GM12878 (cell line): ENCODE measurements at regions not wholly inside any gene's neighbourhood (a gene's known extent, or its start where the extent isn't known, plus 50 kb on each side); places are given as distances from the start of the nearest gene placed in this dataset.

Experiments used
- ATAC-seq: fragments of 200-7000 bp; cut with Tn5 transposase; 3 replicates; pipeline ENCODE4 v1.9.1; 2020; ENCODE audit warnings: mild to moderate bottlenecking, moderate library complexity
- BruUV-seq: library from RNA; stranded (reverse); fragments of 400-500 nt; replicated peaks from 2 replicates; lab custom pipeline; 2021; lab: Mats Ljungman, UMichigan
- CTCF ChIA-PET: fragments of 300-600 bp; sonication (Branson Sonifier 250); formaldehyde crosslinking; extraction: SDS; loops from one replicate; lab custom pipeline; 2021; ENCODE audit warnings: inconsistent platforms; lab: Yijun Ruan, JAX
- POLR2A ChIA-PET: fragments of 350-600 bp; formaldehyde crosslinking; extraction: SDS; loops from one replicate; lab custom pipeline; 2021; ENCODE audit warnings: inconsistent platforms; lab: Charles Lee
- RAD21 ChIA-PET: fragments of 300-600 bp; sonication (Branson Sonifier 250); formaldehyde crosslinking; loops from one replicate; lab custom pipeline; 2023; ENCODE audit warnings: antibody characterized with exemption; ENCODE audit not compliant: unreplicated experiment; lab: Charles Lee
- SMC1A ChIA-PET: fragments of 300-600 bp; sonication (Branson Sonifier 250); formaldehyde crosslinking; loops from one replicate; lab custom pipeline; 2023; ENCODE audit not compliant: unreplicated experiment, uncharacterized antibody; lab: Charles Lee
- DNase-seq: peaks from one replicate; pipeline ENCODE4 v3.0.0-alpha.2; 2011; ENCODE audit warnings: low read depth, low spot score
- FAIRE-seq: peaks from 3 replicates; lab custom pipeline; 2011; peaks lifted over from hg19 to GRCh38; lab: Jason Lieb, UNC
- H2AFZ ChIP-seq: 2 replicates; pipeline ENCODE4 v1.6.0; 2011; ENCODE audit warnings: low read depth, low read length, control low read depth; ENCODE audit not compliant: control insufficient read depth
- H3K27ac ChIP-seq: 2 replicates; pipeline ENCODE4 v1.5.1; 2011; ENCODE audit warnings: control low read depth; ENCODE audit not compliant: control insufficient read depth, insufficient read depth
- H3K27me3 ChIP-seq, 2 experiments: replicated peaks in 1 of 2; 2 replicates each; pipeline versions ENCODE4 v1.6.0 to v1.6.1; 2011; ENCODE audit warnings: low read length in 1 of 2; ENCODE audit not compliant: control insufficient read depth in 2 of 2, insufficient read depth in 2 of 2
- H3K36me3 ChIP-seq, 2 experiments: 2 replicates each; pipeline ENCODE4 v1.5.1; 2011; ENCODE audit warnings: low read length in 1 of 2; ENCODE audit not compliant: control insufficient read depth in 2 of 2, insufficient read depth in 2 of 2
- H3K4me1 ChIP-seq: 2 replicates; pipeline ENCODE4 v1.6.1; 2011; ENCODE audit warnings: mild to moderate bottlenecking, low read length, moderate library complexity, mixed read lengths; ENCODE audit not compliant: control insufficient read depth, insufficient read depth
- H3K4me2 ChIP-seq: 2 replicates; pipeline ENCODE4 v1.6.0; 2011; ENCODE audit warnings: control low read depth; ENCODE audit not compliant: control insufficient read depth, insufficient read depth
- H3K4me3 ChIP-seq: fragments of 200-600 bp; sonication (generic); 2 replicates; pipeline ENCODE4 v1.5.1; 2016
- H3K79me2 ChIP-seq: 2 replicates; pipeline ENCODE4 v1.6.0; 2011; ENCODE audit warnings: low read length; ENCODE audit not compliant: control insufficient read depth, insufficient read depth
- H3K9ac ChIP-seq: 2 replicates; pipeline ENCODE4 v1.8.0; 2011; ENCODE audit warnings: low read length, control low read depth, mixed read lengths; ENCODE audit not compliant: control insufficient read depth, insufficient read depth
- H3K9me3 ChIP-seq: replicated peaks from 3 replicates; pipeline ENCODE4 v1.5.1; 2011; ENCODE audit warnings: mild to moderate bottlenecking, low read length; ENCODE audit not compliant: control insufficient read depth, insufficient read depth
- H4K20me1 ChIP-seq: 2 replicates; pipeline ENCODE4 v1.6.0; 2011; ENCODE audit not compliant: control insufficient read depth, insufficient read depth
- IKZF1 ChIP-seq: fragments of 450-650 bp; conservative IDR thresholded peaks from 2 replicates; pipeline ENCODE4 v1.6.1; 2017; ENCODE audit warnings: antibody characterized with exemption, mild to moderate bottlenecking
- MYB ChIP-seq: fragments of 150-350 bp; IDR thresholded peaks from 2 replicates; pipeline ENCODE4 v1.6.1; 2014; ENCODE audit warnings: mild to moderate bottlenecking, low read depth, low read length, borderline replicate concordance
- RCOR1 ChIP-seq: conservative IDR thresholded peaks from 2 replicates; pipeline ENCODE4 v1.6.1; 2012; ENCODE audit warnings: low read depth, low read length, improper control_type of control experiment
- RELA ChIP-seq: fragments of 450-650 bp; IDR thresholded peaks from 2 replicates; pipeline ENCODE4 v1.8.0; 2014; ENCODE audit warnings: borderline replicate concordance; ENCODE audit not compliant: partially characterized antibody
- SREBF1 ChIP-seq: IDR thresholded peaks from 2 replicates; pipeline ENCODE4 v1.6.1; 2012; ENCODE audit warnings: mild to moderate bottlenecking, low read length
- STAT1 ChIP-seq: fragments of 450-650 bp; conservative IDR thresholded peaks from 2 replicates; pipeline ENCODE4 v1.6.1; 2014; ENCODE audit warnings: antibody characterized with exemption, mild to moderate bottlenecking
- TCF7 ChIP-seq: IDR thresholded peaks from 2 replicates; pipeline ENCODE4 v1.6.1; 2014; ENCODE audit warnings: antibody characterized with exemption, borderline replicate concordance
- ZNF24 ChIP-seq: fragments of 450-650 bp; IDR thresholded peaks from 2 replicates; pipeline ENCODE4 v1.6.1; 2017; ENCODE audit warnings: antibody characterized with exemption, mild to moderate bottlenecking
- WGBS: methylation state at CpG from one replicate; pipeline ENCODE4 v1.1.6; 2016; ENCODE audit warnings: low lambda C conversion rate; ENCODE audit not compliant: insufficient replicate concordance, insufficient coverage; ENCODE audit errors: missing lambda C conversion rate; 5-methylcytosine and 5-hydroxymethylcytosine counted together
- in situ Hi-C: fragments of 300-500 bp; cut with MboI; formaldehyde crosslinking; loops from 9 replicates; pipeline ENCODE4 v1.14.3; 2018; ENCODE audit warnings: mixed read lengths
- intact Hi-C: fragments of 100-400 bp; cut with micrococcal nuclease; formaldehyde crosslinking; loops from one replicate; pipeline ENCODE4 v1.14.2; 2022; ENCODE audit not compliant: unreplicated experiment
- TF ChIP-seq, protein P1 (sequence below): fragments of 450-650 bp; IDR thresholded peaks from 2 replicates; pipeline ENCODE4 v1.6.1; 2017; ENCODE audit warnings: mild to moderate bottlenecking
- TF ChIP-seq, protein P2 (sequence below): IDR thresholded peaks from 2 replicates; pipeline ENCODE4 v1.6.1; 2011; ENCODE audit warnings: low read depth, mild to moderate bottlenecking, low read length, moderate library complexity, borderline replicate concordance; ENCODE audit errors: extremely low read depth

GRCh38 chr4:133600008-133600407, 450.9 kb downstream of the PCDH10 start:
- H3K9ac ChIP-seq: no peak overlapping the region
- H3K27ac ChIP-seq: no peak overlapping the region
- H3K4me2 ChIP-seq: no peak overlapping the region
- DNase-seq (no peak), FAIRE-seq (no peak), ATAC-seq (no peak)
- BruUV-seq: no TSS peak
- CTCF ChIA-PET: no interaction called here
- SMC1A ChIA-PET: no interaction called here
- no peak overlapping the region for H2AFZ ChIP-seq
- H3K79me2 ChIP-seq: no peaks in the 10 kb centered on the region
- intact Hi-C loops (no loop called here), in situ Hi-C loops (no loop called here)
- H3K27me3 ChIP-seq: no peaks in the 10 kb centered on the region; a peak in 1 of 4 replicates
- no peak overlapping the region for H3K4me3 ChIP-seq
- 0% methylated on average over 2 of the region's 2 CpGs for WGBS
- no peaks in the 10 kb centered on the region for H3K9me3 ChIP-seq
- RAD21 ChIA-PET: no interaction called here
- H3K36me3 ChIP-seq: no peaks in the 10 kb centered on the region
- H4K20me1 ChIP-seq: no peaks in the 10 kb centered on the region
- POLR2A ChIA-PET: no interaction called here
- no peaks in the 10 kb centered on the region for H3K4me1 ChIP-seq
- TF ChIP-seq RCOR1 (no peak), IKZF1 (no peak), ZNF24 (no peak), TCF7 (no peak), SREBF1 (no peak), MYB (no peak), RELA (no peak), STAT1 (no peak)
- TF ChIP-seq, protein P1, sequence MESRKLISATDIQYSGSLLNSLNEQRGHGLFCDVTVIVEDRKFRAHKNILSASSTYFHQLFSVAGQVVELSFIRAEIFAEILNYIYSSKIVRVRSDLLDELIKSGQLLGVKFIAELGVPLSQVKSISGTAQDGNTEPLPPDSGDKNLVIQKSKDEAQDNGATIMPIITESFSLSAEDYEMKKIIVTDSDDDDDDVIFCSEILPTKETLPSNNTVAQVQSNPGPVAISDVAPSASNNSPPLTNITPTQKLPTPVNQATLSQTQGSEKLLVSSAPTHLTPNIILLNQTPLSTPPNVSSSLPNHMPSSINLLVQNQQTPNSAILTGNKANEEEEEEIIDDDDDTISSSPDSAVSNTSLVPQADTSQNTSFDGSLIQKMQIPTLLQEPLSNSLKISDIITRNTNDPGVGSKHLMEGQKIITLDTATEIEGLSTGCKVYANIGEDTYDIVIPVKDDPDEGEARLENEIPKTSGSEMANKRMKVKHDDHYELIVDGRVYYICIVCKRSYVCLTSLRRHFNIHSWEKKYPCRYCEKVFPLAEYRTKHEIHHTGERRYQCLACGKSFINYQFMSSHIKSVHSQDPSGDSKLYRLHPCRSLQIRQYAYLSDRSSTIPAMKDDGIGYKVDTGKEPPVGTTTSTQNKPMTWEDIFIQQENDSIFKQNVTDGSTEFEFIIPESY: no peak
- TF ChIP-seq, protein P2, sequence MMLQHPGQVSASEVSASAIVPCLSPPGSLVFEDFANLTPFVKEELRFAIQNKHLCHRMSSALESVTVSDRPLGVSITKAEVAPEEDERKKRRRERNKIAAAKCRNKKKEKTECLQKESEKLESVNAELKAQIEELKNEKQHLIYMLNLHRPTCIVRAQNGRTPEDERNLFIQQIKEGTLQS: no peak
